SK-MEL-5 (cell line): ENCODE measurements at regions not wholly inside any gene's neighbourhood (a gene's known extent, or its start where the extent isn't known, plus 50 kb on each side); places are given as distances from the start of the nearest gene placed in this dataset.
"Not testable (repeated sequence)": the region's sequence is repeated elsewhere in the genome, so short reads cannot be mapped to it uniquely, and the experiment has no call there.

Experiments
- DNase-seq: peaks from one replicate; pipeline ENCODE4 v3.0.0-alpha.2; 2016; ENCODE audit warnings: low read depth, low spot score
- in situ Hi-C: cut with HindIII; loops from 2 replicates; pipeline ENCODE4 v1.10.0; 2016; ENCODE audit warnings: low sequenced_read_pairs, high pct_unique_total_duplicates, low pct_unique_long_range_greater_than_20kb

DNA sequence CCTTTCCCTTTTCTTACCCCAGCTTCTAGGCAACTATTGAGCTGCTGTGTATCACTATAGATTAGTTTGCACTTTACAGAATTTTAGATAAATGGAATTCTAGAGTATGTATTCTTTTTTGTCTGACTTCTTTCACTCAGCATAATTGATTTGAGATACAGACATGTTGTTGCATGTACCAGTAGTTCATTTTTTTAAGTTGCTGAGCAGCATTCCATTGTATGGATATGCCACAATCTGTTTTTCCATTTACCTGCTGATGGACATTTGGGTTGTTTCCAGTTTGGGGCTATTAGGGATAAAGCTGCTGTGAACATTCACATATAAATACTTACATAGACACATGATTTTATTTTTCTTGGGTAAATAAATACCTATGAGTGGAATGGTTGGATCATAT lies 135.7 kb downstream of the IGF1 start:
- no peak for DNase-seq
- in situ Hi-C loops: no loop called here

DNA sequence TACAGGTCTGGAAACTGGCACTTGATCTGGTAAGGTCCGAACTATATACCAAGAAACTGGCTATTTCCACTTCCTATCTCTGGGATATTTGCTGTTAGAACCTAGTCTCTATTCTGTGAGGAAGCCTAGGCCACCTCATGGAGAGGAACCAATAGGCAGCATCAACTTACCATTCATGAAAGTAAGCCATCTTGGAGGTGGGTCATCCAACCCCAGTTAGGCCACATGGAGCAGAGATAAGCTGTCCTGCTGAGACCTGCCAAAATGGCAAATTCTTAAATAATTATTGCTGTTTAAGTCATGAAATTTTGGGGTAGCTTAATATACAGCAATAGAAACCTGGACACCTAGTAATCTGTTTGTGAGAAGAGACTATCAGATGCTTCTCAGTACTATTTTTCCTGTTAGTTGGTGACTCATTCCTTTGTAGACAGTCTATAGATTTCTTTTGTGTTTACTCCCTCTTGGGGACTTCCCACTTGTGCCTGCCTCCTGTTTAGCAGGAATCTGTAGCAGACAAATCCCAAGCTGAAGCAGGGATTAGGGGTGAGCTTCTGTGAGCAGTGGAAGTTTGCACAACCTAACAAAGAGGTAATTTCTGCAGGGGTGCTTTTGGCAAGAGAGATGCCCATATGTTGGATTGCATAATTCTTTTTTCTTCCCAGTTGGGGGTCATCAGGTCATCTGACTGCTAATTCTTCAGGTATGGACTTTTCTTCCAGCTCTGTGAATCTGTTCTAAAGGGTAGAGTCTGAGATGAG lies 136.8 kb downstream of the IGF1 start:
- no peak for DNase-seq
- in situ Hi-C loops: no loop called here

DNA sequence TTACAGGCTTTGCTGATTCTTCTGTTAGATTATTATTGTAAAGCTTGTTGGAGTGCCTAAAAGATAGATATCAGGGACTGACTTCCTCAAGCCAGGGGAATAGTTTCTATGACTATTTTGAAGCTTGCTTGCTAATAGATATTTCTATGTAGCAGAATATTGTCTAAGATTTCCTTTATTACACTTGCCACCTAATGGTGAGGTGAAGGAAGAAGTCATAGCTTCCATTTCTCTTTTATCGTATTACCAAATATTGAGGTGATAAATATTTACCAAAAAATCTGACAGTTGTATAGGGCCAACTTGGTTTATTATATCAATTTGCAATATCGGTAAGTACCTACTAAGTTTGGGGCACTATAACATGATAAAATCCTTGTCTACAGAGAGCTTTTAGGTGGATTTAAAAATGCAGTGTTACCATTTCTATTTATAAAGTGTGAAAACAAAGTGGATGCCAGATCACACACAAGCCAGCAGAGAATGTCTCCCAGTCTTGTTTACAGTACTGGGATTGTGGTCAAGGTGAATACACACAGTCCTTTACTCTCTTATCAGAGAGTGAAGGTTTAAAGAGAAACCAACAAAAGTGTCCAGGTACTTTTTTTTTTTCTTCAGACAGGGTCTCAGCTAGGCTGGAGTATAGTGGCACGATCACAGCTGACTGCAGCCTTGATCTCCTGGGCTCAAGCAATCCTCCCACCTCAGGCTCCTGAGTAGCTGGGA lies 137.9 kb downstream of the IGF1 start:
- in situ Hi-C loops: no loop called here
- DNase-seq: no peak

- in situ Hi-C loops: no loop called here
- DNase-seq: no peak
These were observed 137.1 kb upstream of the PMCH start for GRCh38 chr12:102334765-102335164.

- in situ Hi-C loops: no loop called here
- DNase-seq: no peak
These were observed 133.8 kb upstream of the PMCH start for GRCh38 chr12:102331419-102331818.

DNA sequence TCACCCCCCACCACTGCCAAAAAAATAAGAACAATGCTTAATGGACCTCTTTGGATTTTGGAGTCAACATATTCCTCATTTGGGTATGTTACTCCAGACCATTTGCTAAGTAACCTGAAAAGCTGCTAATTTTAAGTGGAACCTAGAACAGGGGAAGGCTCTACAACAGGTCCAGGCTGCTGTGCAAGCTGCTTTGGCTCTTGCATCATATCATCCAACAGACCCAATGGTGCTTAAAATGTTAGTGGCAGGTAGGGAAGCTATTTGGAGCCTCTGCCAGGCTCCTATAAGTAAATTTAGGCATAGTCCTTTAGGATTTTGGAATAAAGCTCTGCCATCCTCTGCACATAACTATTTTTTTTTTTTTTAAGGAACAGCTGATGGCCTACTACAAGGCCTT lies 132.2 kb upstream of the PMCH start:
- in situ Hi-C loops: no loop called here

GRCh38 chr12:102326982-102327381 lies 129.3 kb upstream of the PMCH start:
- no peak for DNase-seq
- in situ Hi-C loops: no loop called here

More for the DNA sequence above, 132.2 kb upstream of the PMCH start:
- DNase-seq: no peak

- DNase-seq, in situ Hi-C loops: not testable (repeated sequence)
These were observed 127.5 kb upstream of the PMCH start for GRCh38 chr12:102325108-102325507.

DNA sequence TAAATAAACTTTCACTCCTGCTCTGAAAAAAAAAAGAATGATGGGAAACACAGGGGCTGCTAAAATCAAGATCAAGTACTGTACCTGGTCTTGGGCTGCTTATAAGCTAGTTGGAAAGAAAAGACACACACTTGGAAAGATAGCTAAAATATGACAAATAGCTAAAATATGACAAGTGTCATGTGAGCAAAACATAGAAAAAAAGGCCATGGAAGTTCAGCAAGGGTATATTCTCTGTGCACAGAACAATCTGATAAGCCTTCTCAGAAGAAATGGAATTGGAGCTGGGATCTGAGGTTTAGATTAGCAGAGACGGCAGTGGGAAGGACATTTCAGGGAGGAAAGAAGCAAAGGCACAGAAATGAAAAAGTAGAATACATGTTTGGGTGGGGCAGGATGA lies 126.2 kb upstream of the PMCH start:
- DNase-seq: no peak
- in situ Hi-C loops: no loop called here

DNA sequence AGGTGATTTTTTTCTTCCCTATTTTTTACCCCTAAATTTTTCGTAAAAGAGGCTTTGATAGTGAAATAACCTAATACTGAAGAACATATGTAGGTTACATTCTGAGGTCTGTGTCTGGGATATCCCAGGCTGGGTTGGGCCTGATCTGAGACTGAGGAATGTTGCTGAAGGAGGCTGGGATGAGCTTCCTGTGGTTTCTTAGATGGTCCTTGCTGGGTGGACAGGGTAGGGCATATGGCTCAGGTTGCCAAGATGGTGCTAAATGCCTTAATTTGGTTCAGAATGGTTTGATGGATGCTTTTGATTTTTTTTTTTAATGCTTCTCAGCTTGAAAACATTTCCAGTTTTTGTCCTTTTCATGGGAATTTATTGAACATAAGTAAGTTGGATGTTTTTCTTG lies 124.6 kb upstream of the PMCH start:
- DNase-seq: no peak
- in situ Hi-C loops: no loop called here

GRCh38 chr12:102321305-102322082 lies 123.9 kb upstream of the PMCH start:
- in situ Hi-C loops: no loop called here

DNA sequence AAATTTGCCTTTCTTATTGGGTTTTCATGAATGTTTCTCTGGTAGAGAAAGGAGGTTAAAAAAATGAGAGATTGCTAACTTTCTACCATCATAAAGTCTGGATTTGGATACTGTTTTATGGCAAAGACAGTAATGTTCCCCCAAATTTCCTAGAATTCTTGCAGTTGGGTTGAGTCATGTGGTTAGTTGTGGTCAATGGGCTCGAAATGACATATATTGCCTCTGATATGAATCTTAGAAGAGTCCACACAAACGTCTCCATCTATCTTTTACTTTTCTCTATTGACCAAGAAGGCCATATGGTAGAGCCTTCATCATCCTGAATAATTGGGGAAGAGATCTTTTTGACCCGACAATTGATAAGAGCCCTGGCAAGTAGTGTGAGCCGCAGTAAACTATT lies 119.5 kb upstream of the PMCH start:
- DNase-seq: no peak
- in situ Hi-C loops: no loop called here

More at GRCh38 chr12:102321305-102322082, 123.9 kb upstream of the PMCH start:
- DNase-seq: no peak

DNA sequence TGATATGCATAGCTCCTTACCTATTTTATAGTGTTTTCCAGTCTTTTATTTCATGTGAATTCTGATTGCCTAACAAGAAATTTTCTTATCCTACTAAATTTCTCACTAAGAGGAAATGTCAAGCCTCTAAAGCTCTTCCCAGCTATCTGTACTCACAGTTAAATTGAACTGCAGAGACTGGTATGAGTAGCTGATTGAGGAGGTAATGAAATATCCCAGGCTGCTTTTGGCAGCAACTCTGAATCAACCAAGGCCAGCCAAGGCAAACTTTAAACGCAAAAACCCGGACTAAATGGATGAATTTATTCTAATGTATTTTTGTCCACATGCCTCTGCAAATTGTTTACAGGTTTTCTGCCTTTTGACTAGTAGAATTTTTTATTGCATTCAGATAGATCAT lies 119.1 kb upstream of the PMCH start:
- in situ Hi-C loops: no loop called here
- DNase-seq: no peak

DNA sequence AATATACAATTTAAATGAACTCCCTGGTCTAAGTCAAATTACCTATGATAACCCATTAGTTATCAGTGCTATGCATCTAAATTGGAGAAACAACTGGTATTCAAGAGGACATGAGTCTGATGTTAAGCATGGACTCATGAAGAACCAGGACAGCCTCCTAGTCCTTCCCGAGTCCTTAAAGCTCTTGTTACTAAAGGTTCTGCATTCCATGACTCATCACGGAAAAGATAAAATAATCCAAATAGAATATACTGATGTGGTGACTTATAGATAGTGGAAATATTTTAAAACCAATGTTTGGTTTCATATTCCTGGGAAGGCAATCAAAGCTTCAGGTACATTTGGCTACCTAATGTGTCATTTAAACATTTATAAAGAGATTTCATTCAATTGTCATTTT lies 117.2 kb upstream of the PMCH start:
- no peak for DNase-seq
- in situ Hi-C loops: no loop called here

GRCh38 chr12:102313116-102313971 lies 115.7 kb upstream of the PMCH start:
- DNase-seq, in situ Hi-C loops: not testable (repeated sequence)

DNA sequence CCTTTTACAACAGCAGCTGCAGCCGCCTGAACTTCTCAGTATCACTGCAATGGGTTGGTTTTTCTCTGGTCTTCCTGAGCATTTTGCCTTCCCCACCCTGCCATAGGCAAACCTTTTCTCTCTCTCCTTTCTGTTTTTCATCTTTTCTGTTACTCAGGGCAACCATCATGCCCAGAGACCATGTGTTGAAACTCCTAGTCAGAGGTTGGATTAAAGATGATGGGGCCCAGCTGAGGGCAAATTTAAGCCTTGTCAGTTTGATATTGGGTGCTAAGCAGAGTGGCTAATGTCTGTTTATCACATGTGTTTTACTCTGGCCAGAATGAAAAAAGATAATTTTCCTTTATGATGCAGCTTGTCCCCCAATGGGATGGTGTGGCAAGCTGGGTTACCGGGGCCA lies 107.9 kb upstream of the PMCH start:
- in situ Hi-C loops: no loop called here
- no peak for DNase-seq

DNA sequence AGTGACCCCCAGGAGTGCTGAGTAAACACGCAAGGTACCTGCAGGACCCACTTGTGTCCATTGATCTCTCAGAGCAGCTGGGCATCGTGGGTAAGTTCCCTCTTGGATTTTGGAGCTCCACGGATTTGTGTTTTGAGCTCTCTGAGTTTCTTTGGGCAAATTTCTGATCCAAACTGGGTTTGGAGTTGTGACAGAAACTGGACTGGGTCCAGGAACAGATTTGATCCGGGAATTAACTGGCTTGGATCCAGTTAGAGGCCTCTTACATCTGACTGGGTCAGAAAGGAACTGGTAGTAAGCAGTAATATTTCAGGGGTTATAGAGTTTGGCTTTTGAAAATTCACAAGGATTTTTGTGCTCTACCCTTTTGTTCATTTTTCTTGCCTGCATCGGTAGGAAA lies 107.0 kb upstream of the PMCH start:
- DNase-seq, in situ Hi-C loops: not testable (repeated sequence)

GRCh38 chr12:102302553-102302952 lies 104.9 kb upstream of the PMCH start:
- in situ Hi-C loops: no loop called here
- no peak for DNase-seq
